ENCODE measurements at regions not wholly inside any gene's neighbourhood (a gene's known extent, or its start where the extent isn't known, plus 50 kb on each side); places are given as distances from the start of the nearest gene placed in this dataset.
"Not testable (repeated sequence)": the region's sequence is repeated elsewhere in the genome, so short reads cannot be mapped to it uniquely, and the experiment has no call there.

DNA sequence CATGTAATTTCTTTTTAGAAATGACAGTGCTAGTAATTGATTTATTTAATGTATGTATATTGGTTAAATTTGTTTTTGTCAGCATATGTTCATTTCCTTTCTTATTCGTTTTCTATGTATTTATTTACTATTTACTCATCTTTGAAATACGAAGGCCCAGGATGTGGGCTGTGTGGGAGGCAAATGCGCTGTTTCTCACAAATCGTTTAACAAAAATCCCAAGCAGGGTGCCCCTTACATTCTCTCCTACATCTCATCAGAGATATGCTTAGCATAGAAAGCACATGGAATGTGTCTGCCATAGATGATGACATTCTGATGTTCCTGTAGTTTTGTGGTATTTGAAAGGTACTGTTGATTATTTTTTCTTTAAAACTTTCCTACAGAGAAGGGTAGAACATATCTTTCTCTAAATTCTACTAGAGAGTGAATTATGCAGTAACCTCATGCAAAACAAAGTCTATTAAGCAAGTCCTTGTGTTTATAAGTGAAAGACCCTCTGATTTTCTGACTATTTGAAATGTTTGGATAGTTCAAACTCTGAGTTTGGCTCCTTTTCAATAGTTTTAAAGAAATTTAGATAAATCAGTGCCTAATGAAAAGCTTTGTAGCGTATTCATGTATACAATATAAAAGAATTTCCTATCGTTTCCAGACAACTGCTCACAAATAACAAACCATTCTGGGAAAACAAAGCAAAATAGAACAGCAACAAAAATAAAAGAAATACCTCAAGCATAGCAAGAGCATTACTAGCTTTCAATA, 111.1 kb upstream of the VGLL3 start:
- DNase-seq = no peak

DNA sequence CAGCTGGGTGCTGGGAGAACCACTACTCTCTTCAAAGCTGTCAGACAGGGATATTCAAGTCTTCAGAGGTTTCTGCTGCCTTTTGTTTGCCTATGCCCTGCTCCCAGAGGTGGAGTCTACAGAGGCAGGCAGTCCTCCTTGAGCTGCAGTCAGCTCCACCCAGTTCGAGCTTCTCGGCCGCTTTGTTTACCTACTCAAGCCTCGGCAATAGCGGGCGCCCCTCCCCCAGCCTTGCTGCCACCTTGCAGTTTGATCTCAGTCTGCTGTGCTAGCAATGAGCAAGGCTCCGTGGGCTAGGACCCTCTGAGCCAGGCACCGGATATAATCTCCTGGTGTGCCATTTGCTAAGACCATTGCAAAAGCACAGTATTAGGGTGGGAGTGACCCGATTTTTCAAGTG, 106.8 kb upstream of the VGLL3 start:
- DNase-seq = not testable (repeated sequence)

DNA sequence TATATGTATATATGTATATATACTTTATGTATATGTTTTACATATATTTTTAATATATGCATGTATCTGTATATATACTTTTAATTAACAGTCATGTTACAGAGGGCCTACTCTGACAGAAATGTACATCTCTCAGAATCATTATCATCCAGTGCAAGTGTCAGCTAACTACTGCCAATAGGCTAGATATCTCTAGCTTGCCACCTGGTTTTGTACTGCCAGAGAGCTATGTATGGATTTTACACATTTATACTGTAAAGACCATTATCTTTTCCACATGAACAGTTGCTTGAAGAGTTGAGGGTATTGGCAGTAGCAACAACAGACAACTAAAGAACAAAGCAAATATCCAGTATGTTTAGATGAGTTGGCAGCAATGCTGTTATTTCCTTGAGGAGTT, 99.7 kb upstream of the VGLL3 start:
- no peak for DNase-seq

DNA sequence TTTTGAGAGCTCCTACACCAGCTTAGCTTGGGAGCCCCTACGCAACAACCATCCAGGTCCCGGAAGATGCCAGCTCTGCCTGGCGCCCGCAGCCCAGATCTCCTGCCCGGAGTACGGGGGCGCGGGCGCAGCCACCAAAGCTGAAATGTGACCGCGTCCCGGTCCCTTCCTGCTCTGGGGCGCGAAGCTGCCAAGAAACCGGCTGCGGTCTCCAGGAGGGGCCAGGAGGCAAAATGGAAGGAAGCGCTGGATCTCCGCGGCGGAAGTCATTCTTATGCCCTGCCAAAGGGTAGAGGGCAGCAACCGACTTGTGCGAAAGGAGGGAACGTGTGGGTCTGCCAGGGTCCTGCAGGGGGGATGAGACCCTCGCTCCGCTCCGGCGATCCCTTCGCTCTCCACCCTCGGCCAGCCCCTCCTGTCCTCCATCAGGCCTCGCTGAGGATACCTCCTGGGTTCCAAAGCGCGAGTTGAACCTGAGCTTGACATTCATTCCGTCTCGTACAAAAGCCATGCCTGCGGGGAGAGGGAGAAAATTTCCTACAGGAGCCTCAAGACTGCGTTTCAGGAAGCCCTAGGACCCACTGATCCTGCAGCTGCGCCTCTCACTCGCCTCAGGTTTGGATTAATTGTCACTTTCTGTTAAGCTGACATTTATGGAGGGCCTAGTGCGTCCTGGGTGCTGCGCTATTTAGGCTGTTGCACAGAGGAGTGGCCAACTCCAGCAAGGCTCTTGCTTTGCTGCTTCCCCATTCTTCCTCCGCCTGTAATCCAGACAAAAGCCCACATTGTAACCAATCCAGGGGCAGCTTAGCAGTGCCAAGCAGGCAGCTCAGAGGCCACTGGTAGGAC, 98.3 kb upstream of the VGLL3 start:
- DNase-seq = no peak

DNA sequence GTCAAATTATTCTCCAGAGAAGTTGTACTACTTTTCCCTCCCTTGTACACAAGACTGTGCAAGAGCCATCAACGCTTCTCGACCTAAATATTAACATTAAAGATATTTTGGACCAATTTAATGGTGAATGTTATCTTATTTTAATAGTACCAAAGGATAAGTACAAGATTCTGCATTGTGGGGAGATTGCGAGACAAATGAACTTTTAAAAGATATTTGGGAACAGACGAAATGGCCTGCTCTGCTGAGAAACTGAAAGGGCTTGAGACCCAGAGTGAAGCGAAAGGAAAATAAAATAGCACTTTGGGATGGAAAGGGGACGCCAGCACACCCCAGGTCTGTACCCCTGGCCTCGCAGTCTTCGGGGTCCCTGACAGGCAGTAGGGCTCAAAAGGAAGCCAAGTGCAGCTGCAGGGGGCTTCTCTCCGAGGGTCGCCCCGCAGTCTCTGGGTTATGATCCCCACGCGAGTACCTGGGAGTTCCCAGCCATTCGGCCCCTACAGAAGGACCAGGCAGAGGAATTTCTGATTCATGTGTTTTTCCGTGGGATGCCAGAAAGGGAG, 97.6 kb upstream of the VGLL3 start:
- no peak for DNase-seq

DNA sequence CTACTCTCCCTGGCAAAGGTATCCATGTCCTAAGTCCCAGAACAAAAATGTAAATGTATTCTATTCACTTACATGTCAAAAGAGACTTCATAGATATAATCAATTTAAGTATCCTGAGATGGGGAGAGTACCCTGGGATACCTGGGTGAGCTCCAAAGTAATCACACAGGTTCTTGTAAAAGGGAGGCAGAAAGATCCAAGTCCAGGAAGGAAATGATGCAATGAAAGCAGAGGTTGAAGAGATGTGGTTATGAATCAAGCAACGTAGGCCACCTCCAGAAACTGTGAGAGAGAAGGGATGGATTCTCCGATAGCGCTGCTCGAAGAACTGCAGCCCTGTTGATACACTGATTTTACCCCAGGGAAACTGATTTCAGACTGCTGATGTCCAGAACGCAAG, 93.9 kb upstream of the VGLL3 start:
- DNase-seq = no peak

DNA sequence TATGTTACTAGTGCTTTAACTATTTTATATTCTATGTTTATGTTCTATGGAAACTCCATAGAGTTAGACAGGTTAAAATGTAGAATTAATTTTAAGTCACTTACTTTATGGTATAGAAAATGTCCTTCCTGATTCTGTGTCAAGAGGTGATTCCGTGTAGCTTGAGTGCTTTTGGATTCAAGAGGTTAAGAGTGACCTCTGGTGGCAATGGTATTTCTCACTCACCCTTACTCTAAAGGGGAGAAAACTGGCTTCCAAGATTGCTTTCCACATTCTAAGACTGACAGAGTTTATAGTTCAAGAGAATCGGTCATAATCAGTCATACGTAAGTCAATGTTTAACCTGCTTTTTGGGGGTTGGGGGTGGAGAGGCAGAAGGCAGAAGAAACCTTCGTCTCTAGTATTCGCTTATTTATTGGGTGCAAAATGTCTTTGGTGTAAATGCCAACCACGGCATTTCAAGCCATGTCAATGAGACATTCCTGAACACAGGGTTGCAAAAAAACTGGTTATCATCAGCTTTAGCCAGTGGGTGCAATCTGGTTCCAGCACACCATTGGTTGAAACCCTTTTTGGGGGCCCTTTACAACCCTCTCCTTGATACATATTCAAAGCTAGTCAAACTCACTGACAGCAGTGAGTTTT, 92.0 kb upstream of the VGLL3 start:
- no peak for DNase-seq

DNA sequence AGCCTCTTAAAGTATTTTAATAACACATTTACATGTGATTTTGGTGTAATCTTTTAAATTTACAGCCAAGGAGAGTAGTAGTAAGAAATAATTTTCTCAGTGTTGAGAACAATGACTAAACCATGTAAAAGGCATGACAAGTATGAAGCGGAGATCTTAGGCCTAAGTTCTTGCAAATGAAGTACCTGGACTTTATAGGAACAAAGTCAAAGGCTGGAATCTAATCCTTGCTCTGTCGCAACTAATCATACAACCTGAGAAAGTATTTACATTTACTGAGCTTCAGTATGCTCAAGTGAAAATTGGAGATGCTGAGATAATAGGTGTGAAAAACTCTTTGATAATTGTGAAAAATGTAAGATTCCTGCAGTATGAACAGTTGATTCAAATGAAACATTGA, 86.4 kb upstream of the VGLL3 start:
- no peak for DNase-seq

DNA sequence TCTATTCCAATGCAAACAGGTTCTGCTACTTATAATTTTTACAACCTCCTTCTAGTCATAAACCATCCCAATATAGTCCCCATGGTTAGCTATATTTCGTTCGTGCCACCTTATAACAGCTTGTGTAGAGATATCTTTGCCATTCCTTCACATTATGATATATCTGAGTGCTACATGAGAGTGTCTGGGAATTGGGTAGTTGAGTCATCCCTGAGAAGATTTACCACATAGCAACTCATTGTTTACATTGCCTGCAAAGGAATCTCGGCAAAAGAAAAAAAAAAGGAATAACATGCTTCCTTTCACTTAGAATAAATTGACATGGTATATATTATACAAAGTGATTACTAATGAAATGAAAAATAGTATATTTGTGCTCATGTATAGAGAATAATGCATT, 86.0 kb upstream of the VGLL3 start:
- no peak for DNase-seq

DNA sequence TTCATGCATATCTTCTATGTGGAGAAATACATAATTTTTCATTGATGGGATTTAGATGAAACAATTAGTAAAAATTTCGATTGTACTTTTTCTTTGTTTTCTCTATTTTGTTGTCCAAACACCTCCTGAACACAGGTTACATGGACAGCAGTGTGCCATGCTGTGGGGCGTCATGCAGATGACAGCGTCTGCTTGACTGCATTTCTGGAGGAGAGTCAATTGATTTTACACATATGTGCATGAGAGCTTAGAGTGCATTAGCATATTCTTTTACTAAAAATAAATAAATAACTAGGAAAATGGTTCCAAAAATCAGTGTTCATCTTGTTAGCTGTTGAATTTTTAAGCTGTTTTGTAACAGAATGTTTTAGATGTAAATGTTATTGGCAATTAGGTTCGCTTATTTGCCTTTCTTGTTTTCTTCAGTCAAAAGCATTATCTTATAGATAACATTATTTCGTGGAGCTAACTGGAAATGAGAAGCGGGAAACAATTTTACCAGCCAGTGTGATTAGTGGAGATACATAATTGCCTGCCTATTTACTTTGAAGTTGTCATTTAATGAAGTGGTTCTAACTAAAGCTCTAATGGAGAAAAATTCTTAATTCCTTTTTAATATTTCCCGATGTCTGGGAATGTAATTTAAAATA, 82.7 kb upstream of the VGLL3 start:
- no peak for DNase-seq

DNA sequence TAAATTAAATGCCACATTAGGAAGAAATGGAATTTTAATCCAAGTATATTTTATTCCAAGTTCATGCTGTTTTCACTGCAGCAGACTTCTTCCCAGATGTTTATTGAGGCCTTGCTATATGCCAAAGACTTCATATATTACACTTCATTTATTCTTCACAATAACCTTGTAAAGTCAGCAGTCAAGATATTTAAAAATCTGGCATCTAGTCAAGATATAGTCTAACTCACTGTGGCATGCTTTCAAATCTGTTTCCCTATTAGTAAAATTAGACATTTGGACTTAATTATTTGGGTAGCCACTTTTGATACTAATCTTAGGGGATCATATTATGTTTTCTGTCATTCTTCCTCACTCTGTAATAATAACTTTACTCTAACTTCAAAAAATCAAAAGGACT, 81.5 kb upstream of the VGLL3 start:
- DNase-seq = no peak

DNA sequence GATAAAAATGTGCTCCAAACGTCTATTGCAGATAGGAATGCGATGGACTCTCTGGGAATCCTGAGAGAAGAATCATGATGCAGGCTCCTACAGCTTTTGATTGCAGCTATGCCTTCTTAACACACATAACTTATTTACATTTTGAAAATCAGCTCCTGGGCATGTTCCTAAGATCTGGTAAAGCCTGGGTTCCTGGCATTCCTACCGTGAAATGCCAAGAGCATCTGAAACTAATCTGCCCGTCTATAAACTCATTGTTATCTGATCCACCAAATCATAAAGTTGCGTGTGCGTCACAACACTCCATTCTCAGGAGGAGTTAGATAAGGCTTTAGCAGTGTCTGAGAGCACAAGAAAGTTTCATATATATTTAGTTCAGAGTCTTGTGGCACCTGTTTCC, 79.0 kb upstream of the VGLL3 start:
- DNase-seq = no peak

DNA sequence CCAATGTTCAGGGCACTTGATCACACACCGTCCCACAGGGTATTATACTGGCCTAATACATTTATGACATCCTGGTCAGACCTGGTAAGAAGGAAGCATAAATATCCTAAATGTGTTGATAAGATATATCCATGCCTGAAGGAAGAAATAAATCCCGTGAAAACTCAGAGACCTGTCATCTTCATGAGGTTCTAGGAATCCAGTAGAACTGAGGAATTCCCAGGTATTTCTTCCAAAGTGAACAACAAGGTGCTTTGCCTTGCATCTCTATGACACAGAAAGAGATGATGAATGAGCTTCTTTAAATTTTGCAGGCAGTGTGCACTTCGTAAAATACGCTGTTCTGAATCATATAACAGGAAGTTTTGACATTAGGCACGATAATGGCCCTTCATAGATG, 78.1 kb upstream of the VGLL3 start:
- DNase-seq = no peak

DNA sequence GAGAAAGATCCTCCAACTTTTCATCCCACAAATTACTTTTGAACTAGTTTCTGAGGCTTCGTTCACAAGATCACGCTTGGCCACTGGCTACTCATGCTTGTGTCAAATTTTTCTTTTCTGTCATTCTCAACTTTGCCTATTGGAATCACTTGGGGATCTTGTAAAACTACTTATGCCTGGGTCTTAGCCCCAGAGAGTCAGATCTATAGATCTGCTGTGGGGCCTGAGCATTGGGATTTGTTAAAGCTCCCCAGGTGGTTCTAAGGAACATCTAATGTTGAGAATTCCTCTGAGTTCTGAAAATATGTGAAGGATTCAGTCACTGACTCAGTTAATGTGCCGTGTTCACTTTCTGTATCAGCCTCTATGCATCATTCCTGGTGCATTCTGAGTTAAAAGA, 71.7 kb upstream of the VGLL3 start:
- DNase-seq = no peak

DNA sequence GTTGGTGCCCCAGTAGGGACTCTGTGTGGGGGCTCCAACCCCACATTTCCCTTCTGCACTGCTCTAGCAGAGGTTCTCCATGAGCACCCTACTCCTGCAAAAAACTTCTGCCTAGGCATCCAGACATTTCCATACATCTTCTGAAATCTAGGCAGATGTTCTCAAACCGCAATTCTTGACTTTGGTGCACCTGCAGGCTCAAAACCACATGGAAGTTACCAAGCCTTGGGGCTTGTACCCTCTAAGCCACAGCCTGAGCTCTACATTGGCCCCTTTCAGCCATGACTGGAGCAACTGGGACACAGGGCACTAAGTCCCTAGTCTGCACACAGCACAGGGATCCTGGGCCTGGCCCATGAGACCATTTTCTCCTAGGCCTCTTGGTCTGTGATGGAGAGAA, 66.5 kb upstream of the VGLL3 start:
- no peak for DNase-seq

DNA sequence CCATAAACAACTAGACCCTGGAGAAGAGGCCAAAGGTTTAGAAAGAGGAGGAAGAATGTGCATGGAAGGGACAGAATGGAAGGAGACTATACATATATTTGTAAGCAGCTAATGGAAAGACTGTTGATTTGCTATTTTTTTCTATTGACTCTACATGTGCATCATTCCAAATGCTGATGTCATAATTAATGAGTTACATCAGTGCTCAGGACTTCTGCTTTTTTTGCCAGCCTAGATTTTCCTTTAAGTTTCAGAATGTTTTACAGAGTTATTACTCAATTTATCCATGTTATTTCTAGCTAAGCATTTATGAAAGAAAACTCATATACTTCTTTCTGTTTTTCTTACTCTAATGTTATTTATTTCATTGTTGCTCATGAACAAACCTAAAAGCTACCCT, 62.6 kb upstream of the VGLL3 start:
- DNase-seq = no peak

DNA sequence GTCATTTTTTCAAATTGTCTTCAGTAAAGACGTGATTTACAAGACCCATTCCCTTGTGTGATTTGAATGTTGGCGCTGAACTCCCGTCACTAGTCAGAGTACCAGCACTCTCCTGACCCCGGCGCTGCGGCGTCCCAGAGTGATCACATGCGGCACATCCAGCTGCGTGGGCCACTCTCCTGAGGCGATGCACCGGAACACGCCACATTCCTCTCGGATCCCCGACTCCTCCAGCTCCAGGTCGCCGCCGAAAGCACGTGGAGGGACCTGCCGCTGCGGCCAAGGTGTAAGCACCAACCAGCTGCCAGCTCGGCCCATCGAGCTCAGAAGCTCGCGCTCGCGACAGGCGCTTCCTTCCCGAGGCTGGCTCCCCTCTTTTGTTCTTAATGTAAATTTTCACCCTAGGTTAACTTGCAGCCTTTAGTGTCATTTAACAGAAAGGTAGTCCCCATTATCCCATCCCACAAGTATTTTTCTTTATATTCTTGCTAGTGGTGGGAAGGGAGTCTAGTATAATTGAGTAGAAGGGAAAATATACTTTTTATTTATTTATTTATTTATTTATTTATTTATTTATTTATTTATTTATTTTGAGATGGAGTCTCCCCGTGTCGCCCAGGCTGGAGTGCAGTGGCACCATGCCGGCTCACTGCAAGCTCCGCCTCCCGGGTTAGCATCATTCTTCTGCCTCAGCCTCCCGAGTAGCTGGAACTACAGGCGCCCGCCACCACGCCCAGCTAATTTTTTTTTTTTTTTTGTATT, 61.7 kb upstream of the VGLL3 start:
- DNase-seq = no peak

DNA sequence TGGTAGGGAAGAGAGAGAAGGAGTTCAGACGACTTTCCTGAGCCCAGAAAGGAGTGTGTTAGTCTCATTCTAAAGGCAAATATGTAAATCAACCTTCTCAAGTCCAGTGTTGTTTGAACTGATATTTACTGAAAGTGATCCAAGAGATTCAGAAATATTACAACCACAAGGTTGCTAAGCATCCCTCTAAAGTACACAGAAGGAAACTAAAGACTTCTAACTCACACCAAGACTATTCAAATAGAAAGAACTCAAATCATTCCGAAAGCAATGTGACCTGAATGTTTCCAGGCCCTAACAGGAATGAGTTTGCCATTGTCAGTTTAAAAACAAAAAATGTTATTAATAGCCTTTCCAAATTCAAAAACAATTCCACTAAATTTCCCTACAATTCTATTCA, 56.9 kb upstream of the VGLL3 start:
- DNase-seq = no peak

DNA sequence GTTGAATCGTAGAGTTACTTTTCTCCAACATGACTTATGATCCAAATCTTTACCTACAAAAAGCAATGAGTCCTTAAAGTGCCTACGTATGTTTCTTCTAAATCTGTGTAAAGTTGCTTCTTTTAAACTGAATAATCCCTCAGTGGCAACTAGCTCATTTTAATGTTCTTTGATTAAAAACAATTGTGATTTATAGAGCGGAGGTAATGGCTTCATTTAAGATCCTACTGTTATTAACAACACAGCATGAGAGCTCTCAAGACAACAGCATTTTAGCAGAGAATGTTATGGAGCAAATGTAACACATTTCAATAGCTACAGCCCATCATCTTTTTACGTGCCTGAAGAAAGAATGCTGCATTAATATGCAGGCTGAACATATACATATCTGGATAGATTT, 55.3 kb upstream of the VGLL3 start:
- no peak for DNase-seq

DNA sequence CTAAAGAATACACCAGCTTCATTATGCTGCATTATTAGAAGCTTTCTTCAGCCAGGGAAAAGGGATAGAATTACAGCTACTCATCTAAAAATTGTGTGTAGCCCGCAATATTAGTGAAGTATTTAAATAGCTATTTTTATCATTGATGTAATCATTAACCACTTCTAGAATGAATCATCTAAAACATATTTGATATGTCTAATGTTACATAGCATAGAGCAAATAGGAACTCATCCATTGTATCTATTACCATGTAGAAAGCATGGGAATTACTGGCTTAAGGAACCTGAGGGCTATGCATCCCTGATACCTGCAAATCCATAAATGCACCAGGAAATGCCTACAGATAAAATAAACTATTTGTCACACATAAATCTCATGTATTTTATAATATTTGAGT, 54.5 kb upstream of the VGLL3 start:
- DNase-seq = no peak

DNA sequence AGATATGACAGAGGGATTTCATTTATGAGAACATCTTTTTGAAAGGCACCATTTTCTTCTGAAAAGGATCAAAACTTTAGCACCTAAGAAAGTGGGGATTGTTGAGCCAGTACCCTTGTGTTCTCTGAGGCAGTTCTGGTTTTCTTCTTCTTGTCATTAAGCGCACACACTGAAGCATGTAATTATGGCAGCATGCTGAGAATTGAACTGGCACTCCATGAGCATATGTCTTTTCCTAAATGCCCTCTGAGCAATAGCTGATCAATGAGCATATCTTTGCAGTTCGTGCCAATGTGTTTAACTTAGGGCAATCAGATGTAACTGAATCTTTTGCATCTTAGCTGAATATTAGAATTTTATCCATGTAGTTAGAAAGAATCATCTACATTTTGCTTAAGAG, 53.9 kb upstream of the VGLL3 start:
- no peak for DNase-seq

DNA sequence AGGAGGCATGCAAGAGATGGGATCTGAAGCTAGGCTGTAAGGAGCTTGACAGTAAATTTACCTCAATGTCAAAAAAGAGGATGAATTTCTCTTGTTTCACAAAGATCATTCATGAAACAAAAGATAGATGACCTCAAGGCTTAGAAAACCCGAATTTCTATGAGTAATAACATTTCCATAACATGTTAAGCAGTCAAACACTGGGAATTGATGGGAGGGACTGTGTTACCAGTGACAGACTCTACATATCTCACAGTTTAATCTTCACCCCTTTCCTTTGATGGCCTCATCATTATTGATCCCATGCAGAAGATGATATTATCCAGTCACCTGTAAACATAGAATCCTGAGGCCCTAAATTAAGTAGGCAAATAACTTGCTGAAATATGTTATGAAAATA, 53.5 kb upstream of the VGLL3 start:
- DNase-seq = no peak
